Bone marrow (tissue), 2 donors: ENCODE measurements at regions not wholly inside any gene's neighbourhood (a gene's known extent, or its start where the extent isn't known, plus 50 kb on each side); places are given as distances from the start of the nearest gene placed in this dataset.
"Not testable (repeated sequence)": the region's sequence is repeated elsewhere in the genome, so short reads cannot be mapped to it uniquely, and the experiment has no call there.

Source experiments
- DNase-seq, 2 donors: peaks; one replicate each; lab custom pipeline; 2025; lab: John Stamatoyannopoulos, UW

- DNase-seq = no peak
Measured at GRCh38 chr2:153307223-153307622, 171.3 kb downstream of the RPRM start.

GRCh38 chr2:153299809-153300208 is 178.8 kb downstream of the RPRM start:
- DNase-seq = no peak

GRCh38 chr2:153299217-153299616 is 179.3 kb downstream of the RPRM start:
- no peak for DNase-seq

GRCh38 chr2:153294199-153294786 is 184.3 kb downstream of the RPRM start:
- DNase-seq = no peak

- DNase-seq = no peak
Measured at GRCh38 chr2:153291718-153292117, 186.8 kb downstream of the RPRM start.

- no peak for DNase-seq
Measured at GRCh38 chr2:153287109-153287801, 191.3 kb downstream of the RPRM start.

- no peak for DNase-seq
Measured at GRCh38 chr2:153268941-153269461, 209.6 kb downstream of the RPRM start.

- not testable (repeated sequence) for DNase-seq
Measured at GRCh38 chr2:153256876-153257275, 221.7 kb downstream of the RPRM start.

- DNase-seq = not testable (repeated sequence)
Measured at GRCh38 chr2:153246636-153247035, 231.9 kb downstream of the RPRM start.

GRCh38 chr2:153235516-153235915 is 243.0 kb downstream of the RPRM start:
- no peak for DNase-seq

- no peak for DNase-seq
Measured at GRCh38 chr2:153232464-153232863, 246.1 kb downstream of the RPRM start.

GRCh38 chr2:153230977-153231376 is 247.6 kb downstream of the RPRM start:
- DNase-seq = no peak

- DNase-seq = no peak
Measured at GRCh38 chr2:153228904-153229303, 249.7 kb downstream of the RPRM start.

GRCh38 chr2:153227981-153228380 is 250.6 kb downstream of the RPRM start:
- DNase-seq = no peak

GRCh38 chr2:153222231-153223165 is 256.1 kb downstream of the RPRM start:
- no peak for DNase-seq

GRCh38 chr2:153221506-153221905 is 257.1 kb downstream of the RPRM start:
- no peak for DNase-seq

GRCh38 chr2:153221087-153221486 is 257.5 kb downstream of the RPRM start:
- no peak for DNase-seq

- DNase-seq = no peak
Measured at GRCh38 chr2:153218851-153219250, 259.7 kb downstream of the RPRM start.

- DNase-seq = no peak
Measured at GRCh38 chr2:153214337-153214736, 264.2 kb downstream of the RPRM start.

- no peak for DNase-seq
Measured at GRCh38 chr2:153213022-153213421, 265.5 kb downstream of the RPRM start.

GRCh38 chr2:153197402-153198386 is 280.9 kb downstream of the RPRM start:
- DNase-seq = no peak
